ENCODE measurements at regions not wholly inside any gene's neighbourhood (a gene's known extent, or its start where the extent isn't known, plus 50 kb on each side); places are given as distances from the start of the nearest gene placed in this dataset.

- Histone ChIP-seq H3K27me3 (no peaks in the 10 kb centered on the region), H3K27ac (replicated peaks in 1 of 4) (no peak overlapping the region), H3K36me3 (no peaks in the 10 kb centered on the region), H3K9me3 (no peaks in the 10 kb centered on the region), H3K4me1 (peaks cover 0 to 10% (median 4%) of the 10 kb centered on the region in 4 donors), H3K4me3 (no peak overlapping the region)
- intact Hi-C loops (cut with DNase I) = no loop called here
- DNase-seq (ENCODE audit: extremely low spot score) = no peak
- 70% methylated on average over 1 of the region's 1 CpG for WGBS
- no peak for TF ChIP-seq CTCF (IDR thresholded peaks at IDR 0.05)
- TF ChIP-seq POLR2A (IDR thresholded peaks at IDR 0.05; ENCODE audit: low read depth) = no peak
- TF ChIP-seq POLR2AphosphoS5 (IDR thresholded peaks at IDR 0.05) = no peak
- no peak for TF ChIP-seq EP300 (IDR thresholded peaks at IDR 0.05)
These were observed 115.8 kb upstream of the SLC25A48 start for GRCh38 chr5:135718651-135719050.

GRCh38 chr5:135718151-135718550 lies 116.3 kb upstream of the SLC25A48 start:
- WGBS = 73% methylated on average over 4 of the region's 4 CpGs
- H3K36me3 ChIP-seq = no peaks in the 10 kb centered on the region
- no peak overlapping the region for H3K4me3 ChIP-seq
- H3K9me3 ChIP-seq = no peaks in the 10 kb centered on the region
- H3K27ac ChIP-seq (replicated peaks in 1 of 4) = no peak overlapping the region
- DNase-seq (ENCODE audit: extremely low spot score) = no peak
- H3K4me1 ChIP-seq = peaks cover 0 to 10% (median 4%) of the 10 kb centered on the region in 4 donors
- no peaks in the 10 kb centered on the region for H3K27me3 ChIP-seq
- TF ChIP-seq EP300 (IDR thresholded peaks at IDR 0.05) = no peak
- no peak for TF ChIP-seq POLR2A (IDR thresholded peaks at IDR 0.05; ENCODE audit: low read depth)
- no peak for TF ChIP-seq POLR2AphosphoS5 (IDR thresholded peaks at IDR 0.05)
- TF ChIP-seq CTCF (IDR thresholded peaks at IDR 0.05) = no peak
- intact Hi-C loops (cut with DNase I) = no loop called here

GRCh38 chr5:135715267-135716055 lies 119.0 kb upstream of the SLC25A48 start:
- DNase-seq (ENCODE audit: extremely low spot score) = no peak
- no peak for TF ChIP-seq EP300 (IDR thresholded peaks at IDR 0.05)
- TF ChIP-seq POLR2AphosphoS5 (IDR thresholded peaks at IDR 0.05) = no peak
- no peak for TF ChIP-seq CTCF (IDR thresholded peaks at IDR 0.05)
- no peak for TF ChIP-seq POLR2A (IDR thresholded peaks at IDR 0.05; ENCODE audit: low read depth)
- H3K9me3 ChIP-seq = no peaks in the 10 kb centered on the region
- no peaks in the 10 kb centered on the region for H3K27me3 ChIP-seq
- whole genome bisulfite sequencing = 91% methylated on average over 4 of the region's 4 CpGs
- no peak overlapping the region for H3K4me3 ChIP-seq
- H3K36me3 ChIP-seq = no peaks in the 10 kb centered on the region
- intact Hi-C loops (cut with DNase I) = no loop called here
- H3K4me1 ChIP-seq = peaks cover 0 to 10% (median 4%) of the 10 kb centered on the region in 4 donors
- H3K27ac ChIP-seq (replicated peaks in 1 of 4) = no peak overlapping the region

GRCh38 chr5:135714126-135714894 lies 120.2 kb upstream of the SLC25A48 start:
- WGBS = 82% methylated on average over 9 of the region's 10 CpGs
- H3K4me3 ChIP-seq = no peak overlapping the region
- no peak for TF ChIP-seq CTCF (IDR thresholded peaks at IDR 0.05)
- no peak for TF ChIP-seq POLR2A (IDR thresholded peaks at IDR 0.05; ENCODE audit: low read depth)
- TF ChIP-seq POLR2AphosphoS5 (IDR thresholded peaks at IDR 0.05) = no peak
- TF ChIP-seq EP300 (IDR thresholded peaks at IDR 0.05) = no peak
- no peaks in the 10 kb centered on the region for H3K9me3 ChIP-seq
- H3K4me1 ChIP-seq = peaks cover 0 to 8% (median 2%) of the 10 kb centered on the region in 4 donors
- H3K36me3 ChIP-seq = no peaks in the 10 kb centered on the region
- no peak overlapping the region for H3K27ac ChIP-seq (replicated peaks in 1 of 4)
- no peaks in the 10 kb centered on the region for H3K27me3 ChIP-seq
- intact Hi-C loops (cut with DNase I) = no loop called here
- DNase-seq (ENCODE audit: extremely low spot score) = no peak
